HG03097 (cell line): ENCODE measurements at regions not wholly inside any gene's neighbourhood (a gene's known extent, or its start where the extent isn't known, plus 50 kb on each side); places are given as distances from the start of the nearest gene placed in this dataset.
"Not testable (repeated sequence)": the region's sequence is repeated elsewhere in the genome, so short reads cannot be mapped to it uniquely, and the experiment has no call there.

ENCODE experiments used
- ATAC-seq: cut with Tn5 transposase; IDR thresholded peaks from one replicate; pipeline ENCODE4 v1.9.1; 2021; ENCODE audit not compliant: unreplicated experiment, low FRiP score

DNA sequence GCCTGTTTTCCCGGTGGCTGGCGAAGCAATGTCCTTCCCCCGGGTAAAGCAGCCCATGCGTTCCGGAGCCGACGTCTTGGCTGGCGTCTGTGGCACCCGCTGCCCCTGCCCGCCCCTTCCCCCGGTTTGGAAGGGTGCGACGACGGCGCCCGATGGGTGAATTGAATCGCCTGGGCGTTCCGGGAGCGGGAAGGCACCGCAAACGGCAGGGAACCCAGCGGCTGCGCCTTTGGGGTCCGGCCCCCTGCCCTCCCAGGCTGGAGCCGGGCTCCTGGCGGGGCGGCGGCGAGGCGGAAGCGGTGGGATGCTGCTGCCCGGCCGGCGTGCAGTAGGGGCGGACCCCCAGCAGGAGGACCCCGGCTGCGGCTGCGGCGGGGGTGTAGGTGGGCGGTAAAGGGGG lies 123.6 kb upstream of the RHOU start:
- not testable (repeated sequence) for ATAC-seq

DNA sequence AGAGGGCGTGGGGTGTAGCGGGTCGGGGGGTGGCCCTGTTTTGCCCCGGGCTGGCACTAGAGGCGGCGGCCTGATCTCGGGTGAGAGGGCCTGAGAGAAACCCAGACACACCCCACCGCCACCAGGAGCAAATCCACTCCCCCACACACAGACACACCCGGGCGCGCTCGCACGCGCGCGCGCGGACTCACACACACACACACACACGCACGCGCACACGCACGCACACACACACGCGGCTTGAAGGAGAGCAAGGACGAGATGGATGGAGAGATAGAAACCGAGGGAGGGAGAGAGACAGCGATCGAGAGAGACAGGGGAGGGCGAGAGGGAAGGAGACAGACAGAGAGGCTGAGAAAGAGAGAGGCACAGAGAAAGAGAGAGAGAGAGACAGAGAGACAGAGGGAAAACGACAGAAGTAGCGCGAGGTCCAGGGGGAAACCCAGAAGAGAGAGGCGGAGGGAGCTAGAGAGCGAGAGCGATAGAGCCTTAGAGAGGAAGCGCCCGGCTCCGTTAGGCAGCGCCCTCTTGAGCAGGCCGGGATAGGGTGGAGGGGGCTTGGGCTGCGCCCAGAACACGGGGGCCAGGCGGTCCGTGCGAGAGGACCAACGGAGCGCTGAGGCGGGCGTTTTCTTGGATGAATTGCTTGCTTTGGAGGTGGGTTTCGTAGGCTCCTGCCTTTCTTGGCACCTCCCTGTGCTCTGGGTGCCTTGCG lies 113.1 kb upstream of the RHOU start:
- not testable (repeated sequence) for ATAC-seq

DNA sequence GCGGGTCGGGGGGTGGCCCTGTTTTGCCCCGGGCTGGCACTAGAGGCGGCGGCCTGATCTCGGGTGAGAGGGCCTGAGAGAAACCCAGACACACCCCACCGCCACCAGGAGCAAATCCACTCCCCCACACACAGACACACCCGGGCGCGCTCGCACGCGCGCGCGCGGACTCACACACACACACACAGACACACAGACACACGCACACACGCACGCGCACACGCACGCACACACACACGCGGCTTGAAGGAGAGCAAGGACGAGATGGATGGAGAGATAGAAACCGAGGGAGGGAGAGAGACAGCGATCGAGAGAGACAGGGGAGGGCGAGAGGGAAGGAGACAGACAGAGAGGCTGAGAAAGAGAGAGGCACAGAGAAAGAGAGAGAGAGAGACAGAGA lies 108.8 kb upstream of the RHOU start:
- not testable (repeated sequence) for ATAC-seq

DNA sequence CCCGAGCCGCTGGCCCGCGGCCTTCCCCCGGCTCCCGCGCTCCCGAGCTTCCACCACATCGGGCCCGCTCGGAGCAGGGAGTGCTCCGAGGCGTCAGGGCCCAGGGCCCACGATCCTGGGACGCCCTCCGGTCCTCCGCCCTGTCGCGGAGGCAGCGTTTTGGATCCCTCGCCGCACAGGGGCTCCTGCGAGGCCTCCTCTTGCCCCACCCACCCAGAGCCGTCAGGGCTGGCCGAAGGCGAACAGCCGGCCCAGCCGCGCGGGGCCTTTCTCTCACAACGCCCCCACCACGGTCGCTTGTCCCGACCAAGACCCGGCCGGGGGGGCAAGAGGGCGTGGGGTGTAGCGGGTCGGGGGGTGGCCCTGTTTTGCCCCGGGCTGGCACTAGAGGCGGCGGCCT lies 102.4 kb upstream of the RHOU start:
- ATAC-seq, result not testable (repeated sequence)

DNA sequence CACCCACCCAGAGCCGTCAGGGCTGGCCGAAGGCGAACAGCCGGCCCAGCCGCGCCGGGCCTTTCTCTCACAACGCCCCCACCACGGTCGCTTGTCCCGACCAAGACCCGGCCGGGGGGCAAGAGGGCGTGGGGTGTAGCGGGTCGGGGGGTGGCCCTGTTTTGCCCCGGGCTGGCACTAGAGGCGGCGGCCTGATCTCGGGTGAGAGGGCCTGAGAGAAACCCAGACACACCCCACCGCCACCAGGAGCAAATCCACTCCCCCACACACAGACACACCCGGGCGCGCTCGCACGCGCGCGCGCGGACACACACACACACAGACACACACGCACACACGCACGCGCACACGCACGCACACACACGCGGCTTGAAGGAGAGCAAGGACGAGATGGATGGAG lies 100.0 kb upstream of the RHOU start:
- ATAC-seq, result not testable (repeated sequence)

DNA sequence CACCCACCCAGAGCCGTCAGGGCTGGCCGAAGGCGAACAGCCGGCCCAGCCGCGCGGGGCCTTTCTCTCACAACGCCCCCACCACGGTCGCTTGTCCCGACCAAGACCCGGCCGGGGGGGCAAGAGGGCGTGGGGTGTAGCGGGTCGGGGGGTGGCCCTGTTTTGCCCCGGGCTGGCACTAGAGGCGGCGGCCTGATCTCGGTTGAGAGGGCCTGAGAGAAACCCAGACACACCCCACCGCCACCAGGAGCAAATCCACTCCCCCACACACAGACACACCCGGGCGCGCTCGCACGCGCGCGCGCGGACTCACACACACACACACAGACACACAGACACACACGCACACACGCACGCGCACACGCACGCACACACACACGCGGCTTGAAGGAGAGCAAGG lies 97.8 kb upstream of the RHOU start:
- not testable (repeated sequence) for ATAC-seq

DNA sequence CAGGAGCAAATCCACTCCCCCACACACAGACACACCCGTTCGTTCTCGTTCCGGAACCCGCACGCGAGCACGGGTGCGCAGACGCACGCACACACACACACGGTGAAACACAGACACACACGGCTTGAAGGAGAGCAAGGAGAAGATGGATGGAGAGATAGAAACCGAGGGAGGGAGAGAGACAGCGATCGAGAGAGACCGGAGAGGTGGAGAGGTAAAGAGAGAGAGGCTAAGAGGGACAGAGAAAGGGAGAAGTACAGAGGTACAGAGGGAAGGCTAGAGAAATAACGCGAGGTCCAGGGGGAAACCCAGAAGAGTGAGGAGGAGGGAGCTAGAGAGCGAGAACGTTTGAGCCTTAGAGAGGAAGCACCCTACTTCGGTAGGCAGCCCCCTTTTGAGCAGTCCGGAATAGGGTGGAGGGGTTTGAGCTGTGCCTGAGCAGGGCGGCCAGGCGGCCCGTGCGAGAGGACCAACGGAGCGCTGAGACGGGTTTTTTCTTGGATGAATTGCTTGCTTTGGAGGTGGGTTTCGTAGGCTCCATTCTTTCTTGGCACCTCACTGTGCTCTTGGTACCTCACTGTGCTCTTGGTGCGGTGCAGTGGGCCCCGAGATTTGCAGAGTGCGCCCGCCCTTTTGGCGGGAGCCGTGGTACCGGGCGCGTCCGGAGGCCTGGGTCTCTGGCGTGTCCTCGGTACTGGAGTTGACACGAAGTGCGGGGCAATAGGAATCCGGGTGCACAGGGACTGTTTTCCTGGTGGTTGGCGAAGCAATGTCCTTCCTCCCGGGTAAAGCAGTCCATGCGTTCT lies 88.4 kb upstream of the RHOU start:
- peak; percentile 63 for ATAC-seq

DNA sequence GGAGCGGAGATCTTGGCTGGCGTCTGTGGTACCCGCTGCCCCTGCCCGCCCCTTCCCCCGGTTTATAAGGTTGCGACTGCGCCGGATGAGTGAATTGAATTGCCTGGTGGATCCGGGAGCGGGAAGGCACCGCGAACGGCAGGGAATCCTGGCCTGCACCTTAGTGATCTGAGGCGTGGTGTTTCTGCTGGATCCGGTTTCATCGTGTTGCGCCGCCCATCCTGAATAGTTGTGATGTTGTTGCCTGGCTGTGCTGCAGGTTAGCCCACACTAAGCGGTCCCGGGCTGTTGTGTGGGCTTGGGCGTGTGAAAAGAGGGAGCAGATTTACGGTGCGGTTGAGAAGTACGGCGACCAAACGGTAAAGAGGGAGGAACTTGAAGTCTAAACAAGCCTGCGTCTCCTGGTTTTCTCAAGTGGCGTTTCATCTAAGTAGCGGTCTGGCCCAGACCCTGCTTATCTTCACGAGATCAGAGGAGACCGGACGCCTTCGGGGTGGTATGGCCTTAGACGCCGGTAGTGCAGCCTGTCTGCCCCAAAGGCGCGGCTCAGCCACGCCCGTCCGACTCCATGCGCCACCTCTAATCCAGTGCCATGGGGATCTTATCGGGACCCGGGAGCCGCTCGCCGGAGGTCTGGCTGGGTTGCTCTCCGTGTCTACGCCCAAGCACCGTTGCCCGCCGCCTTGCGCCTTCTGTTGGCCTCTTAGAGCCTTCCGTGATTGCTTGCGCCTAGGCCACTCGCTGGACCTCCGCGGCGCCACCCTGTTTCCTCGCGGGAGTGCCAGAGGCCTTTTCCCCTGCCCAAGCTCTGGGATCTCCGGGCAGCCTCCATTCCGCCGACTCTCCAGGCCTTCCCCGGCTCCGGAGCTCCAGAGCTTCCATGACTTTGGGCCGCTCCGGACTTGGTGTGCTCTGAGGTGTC lies 87.5 kb upstream of the RHOU start:
- ATAC-seq, result no peak

DNA sequence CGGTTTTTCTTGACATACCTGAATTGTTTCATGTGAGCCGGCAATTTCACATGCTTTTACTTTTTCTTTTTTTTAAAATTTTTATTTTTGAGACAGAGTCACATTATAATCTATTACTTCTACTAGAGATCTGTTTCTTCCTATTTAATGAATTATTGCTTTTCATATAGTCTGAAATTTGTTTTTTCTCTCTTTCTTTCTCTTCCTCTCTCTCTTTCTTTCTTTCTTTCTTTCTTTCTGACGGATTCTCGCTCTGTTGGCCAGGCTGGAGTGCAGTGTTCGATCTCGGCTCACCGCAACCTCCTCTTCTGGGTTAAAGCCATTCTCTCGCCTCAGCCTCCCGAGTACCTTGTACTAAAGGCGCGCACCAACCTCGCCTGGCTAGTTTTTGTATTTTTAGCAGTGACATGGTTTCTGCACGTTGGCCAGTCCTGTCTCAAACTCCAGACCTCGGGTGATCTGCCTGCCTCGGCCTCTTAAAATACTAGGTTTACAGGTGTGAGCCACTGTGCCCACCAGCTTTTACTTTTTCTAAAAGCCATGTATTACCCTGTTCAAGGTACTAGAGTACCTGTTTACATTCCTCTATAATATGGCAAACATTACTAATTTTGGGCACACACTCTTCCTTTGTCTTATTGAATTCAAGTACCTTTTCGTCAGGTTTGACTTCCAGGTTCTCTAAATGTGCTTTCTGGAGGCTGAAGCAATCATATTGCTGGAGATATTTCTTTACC lies 86.5 kb upstream of the RHOU start:
- no peak for ATAC-seq

DNA sequence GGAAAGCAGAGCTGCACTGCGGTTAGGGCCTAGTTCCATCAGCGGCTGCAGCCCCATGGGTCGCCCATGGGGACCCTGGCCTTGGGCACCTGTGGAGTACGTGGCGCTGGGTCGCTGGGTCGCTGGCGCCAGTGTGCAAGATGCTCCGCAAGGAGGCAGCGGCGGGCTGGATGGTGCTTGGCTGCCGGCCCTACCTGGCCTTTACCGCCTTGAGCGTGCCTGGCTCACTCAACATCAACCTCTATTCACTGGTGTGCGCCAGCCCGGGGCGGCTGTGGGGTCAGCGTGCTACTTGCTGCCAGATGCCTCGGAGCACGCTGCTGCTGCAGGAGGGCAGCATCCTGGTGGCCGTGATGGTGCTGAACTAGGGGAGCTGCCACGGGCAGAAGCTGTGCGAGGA lies 85.1 kb upstream of the RHOU start:
- no peak for ATAC-seq

DNA sequence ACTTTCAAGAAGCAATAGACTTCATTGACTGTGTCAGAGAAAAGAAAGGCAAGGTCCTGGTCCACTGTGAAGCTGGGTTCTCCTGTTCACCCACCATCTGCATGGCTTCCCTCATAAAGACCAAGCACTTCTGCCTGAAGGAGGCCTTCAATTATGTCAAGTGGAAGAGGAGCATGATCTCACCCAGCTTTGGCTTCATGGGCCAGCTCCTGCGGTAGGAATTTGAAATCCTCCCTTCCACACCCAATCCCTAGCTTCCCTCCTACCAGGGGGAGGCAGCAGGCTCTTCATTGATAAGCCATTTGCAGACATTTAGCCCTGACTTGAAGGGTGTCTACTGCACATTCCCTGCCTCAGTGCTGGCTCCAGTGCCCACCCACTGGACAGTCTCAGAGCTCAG lies 84.3 kb upstream of the RHOU start:
- no peak for ATAC-seq

DNA sequence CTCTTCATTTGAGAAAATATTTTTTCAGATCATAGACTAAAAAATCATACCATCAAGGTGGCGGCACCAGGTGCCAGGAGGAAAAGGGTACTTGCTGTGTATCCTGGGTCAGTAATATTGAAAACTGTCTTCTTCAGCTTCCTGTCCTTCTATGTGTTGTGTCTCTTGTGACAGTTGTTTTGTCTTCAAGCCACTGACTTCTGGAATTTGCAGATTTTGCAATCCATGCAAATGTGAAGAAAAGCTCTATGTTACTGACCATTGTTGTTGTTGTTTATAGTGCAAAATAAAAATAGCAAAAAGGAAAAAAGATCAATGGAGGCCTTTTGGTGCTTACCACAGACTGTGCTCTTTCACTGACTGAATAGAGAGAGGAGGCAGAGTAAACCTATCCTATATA lies 83.2 kb upstream of the RHOU start:
- no peak for ATAC-seq

DNA sequence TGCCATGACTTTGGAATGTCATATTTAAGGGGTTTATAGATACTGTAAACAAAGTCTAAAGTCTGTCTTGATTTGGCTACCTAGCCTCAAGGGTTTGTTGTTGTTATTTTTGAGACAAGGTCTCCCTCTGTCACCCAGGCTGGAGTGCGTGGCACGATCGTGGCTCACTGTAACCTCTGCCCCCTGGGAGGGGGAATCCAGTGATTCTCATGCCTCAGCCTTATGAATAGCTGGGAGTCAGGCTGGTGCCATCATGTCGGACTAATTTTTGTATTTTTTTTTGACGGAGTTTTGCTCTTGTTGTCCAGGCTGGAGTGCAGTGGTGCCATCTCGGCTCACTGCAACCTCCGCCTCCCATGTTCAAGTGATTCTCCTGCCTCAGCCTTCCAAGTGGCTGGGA lies 82.2 kb upstream of the RHOU start:
- ATAC-seq, result not testable (repeated sequence)

DNA sequence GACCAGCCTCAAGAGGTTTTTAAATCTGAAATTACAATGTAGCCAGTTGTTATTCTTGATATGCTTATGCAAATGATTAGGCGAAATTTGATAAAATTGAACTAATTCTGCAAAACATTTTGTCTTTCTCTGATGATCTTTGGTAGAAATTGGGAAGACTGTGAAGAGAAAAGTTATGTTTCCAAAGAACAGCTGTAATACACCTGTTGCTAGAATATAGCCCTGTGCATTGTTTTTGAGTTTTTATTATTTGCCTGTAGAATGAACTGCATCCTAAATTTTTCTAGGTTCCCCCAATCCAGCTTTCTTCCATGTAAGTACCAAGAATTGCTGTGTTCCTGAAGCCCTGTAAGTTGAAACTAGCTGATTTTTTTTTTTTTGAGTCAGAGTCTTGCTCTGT lies 81.5 kb upstream of the RHOU start:
- no peak for ATAC-seq

DNA sequence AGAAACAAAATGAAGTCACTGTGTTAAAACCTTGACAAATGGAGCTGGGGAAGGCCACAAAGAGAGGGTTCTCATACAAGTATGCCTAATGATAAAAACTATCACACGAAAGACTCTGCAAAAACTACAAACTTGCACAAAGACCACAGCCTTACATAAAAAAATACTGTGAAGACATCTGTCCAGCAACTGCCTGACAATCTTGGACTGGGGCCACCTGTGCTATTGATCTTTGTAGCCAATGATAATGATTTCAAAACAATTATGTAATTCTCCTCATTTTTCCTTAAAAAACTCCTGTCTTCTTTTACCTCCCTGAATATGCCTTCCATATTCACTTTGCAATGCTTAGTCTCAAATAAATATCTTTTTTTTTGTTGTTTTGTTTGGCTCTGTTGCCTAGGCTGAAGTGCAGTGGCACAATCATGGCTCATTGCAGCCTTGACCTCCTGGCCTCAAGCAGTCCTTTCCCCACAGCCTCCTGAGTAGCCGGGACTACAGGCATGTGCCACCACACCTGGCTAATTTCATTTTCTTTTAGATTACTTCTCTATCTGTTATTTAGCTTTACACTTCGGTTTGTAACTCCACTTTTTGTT lies 79.4 kb upstream of the RHOU start:
- no peak for ATAC-seq

DNA sequence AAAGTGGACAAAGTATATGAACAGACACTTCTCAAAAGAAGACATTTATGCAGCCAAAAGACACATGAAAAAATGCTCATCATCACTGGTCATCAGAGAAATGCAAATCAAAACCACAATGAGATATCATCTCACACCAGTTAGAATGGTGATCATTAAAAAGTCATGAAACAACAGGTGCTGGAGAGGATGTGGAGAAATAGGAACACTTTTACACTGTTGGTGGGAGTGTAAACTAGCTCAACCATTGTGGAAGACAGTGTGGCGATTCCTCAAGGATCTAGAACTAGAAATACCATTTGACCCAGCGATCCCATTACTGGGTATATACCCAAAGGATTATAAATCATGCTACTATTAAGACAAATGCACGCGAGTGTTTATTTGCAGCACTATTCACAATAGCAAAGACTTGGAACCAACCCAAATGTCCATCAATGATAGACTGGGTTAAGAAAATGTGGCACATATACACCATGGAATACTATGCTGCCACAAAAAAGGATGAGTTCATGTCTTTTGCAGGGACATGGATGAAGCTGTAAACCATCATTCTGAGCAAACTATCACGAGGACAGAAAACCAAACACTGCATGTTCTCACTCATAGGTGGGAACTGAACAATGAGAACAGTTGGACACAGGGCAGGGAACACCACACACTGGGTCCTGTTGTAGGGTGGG lies 73.1 kb upstream of the RHOU start:
- not testable (repeated sequence) for ATAC-seq

DNA sequence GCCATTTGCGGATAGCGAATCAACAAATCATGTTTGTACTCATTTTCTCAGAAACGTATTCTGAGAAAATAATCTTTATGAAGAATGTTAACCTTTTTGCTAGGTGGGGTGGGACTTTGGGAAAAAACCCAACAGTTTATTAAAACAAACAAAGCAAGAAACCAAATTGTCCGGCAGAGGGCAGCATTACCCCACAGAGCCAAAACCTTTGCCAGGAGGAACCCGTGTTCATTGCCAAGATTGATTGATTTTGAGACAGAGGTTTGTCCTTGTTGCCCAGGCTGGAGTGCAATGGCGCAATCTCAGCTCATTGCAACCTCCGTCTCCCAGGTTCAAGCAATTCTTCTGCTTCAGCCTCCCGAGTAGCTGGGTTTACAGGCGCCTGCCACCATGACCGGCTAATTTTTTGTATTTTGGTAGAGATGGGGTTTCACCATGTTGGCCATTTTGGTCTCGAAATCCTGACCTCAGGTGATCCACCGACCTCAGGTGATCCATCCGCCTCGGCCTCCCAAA lies 70.8 kb upstream of the RHOU start:
- no peak for ATAC-seq

DNA sequence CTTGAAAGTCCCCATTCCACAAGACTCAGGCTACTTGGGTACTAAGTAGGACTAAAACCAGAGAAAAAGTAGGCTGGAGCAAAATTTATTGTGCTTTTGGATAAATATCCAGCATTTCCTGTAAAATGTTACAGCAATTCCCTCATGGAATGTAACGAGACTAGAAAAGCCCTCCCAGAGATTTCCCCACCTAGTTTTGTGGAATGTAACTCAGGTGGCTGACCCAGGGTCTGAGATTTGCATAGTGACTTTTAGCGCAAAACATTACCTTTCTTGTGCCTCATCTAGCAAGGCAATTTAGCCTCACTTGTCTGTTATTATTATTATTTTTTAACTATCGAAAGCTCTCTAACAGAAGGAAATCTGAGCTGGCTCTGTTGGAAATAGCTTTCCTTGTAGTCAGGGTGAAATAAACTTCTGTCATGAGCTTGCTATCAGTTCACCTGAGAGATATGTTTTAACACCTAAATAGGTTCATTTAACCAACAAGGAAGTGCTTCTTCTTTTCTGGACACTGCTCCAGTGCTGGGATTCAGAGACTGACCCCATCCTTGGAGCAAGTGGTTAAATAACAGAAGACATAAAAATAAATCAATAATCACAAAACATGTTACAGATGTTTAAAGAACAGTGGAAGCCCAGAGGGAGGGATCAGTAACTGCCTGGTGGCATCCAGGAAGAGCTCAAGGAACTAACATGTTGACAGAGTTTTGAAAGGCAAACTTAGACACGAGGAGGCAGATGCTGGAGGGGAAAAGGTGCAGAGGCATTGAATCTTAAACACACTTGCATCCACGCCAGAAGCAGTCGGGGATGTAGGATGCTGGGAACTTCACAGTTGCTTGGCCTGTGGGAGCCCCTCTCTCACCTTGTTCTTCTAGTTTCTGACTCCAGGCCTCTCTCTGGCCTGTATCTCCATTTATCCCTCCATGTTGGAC lies 68.3 kb upstream of the RHOU start:
- no peak for ATAC-seq
